ENCODE measurements at regions not wholly inside any gene's neighbourhood (a gene's known extent, or its start where the extent isn't known, plus 50 kb on each side); places are given as distances from the start of the nearest gene placed in this dataset.

DNA sequence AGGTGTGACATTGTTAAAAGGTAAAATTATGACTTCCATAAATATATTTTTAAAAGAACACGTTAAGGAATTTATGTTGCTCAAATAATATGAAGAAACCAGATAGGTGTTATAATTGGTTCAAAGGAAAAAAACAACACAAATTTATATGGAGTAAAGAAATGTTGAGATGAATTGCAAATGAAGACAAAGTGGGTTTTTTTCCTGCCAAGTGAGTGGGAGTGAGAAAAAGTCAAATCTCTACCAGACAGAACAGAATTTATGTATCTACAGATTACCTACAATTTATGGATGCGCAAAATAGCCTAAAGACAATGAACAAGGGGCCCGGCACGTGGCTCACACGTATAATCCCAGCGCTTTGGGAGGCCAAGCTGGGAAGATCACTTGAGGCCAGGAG is 159.7 kb upstream of the SLC1A4 start:
- Histone ChIP-seq H4K91ac (ENCODE audit: insufficient read length, low read depth, low read length) (no peak overlapping the region), H3K23ac (ENCODE audit: insufficient read length, low read depth, low read length) (no peak overlapping the region), H2AK5ac (ENCODE audit: insufficient read length, low read length) (no peak overlapping the region), H2BK20ac (ENCODE audit: low read depth, low read length, poor library complexity, severe bottlenecking) (no peak overlapping the region), H3K27ac (ENCODE audit: insufficient read length, low read depth, low read length) (no peak overlapping the region), H4K5ac (ENCODE audit: insufficient read length, low read depth, low read length) (no peak overlapping the region), H2BK5ac (ENCODE audit: insufficient read length, low read length) (no peak overlapping the region), H2BK120ac (ENCODE audit: low read depth, low read length, poor library complexity, severe bottlenecking) (no peak overlapping the region), H4K8ac (replicated peaks; ENCODE audit: insufficient read length, low read depth, low read length) (no peak overlapping the region), H3K4me2 (ENCODE audit: insufficient read depth, insufficient read length, low read length) (no peak overlapping the region), H3K23me2 (ENCODE audit: insufficient read length, low read depth, low read length, poor library complexity, severe bottlenecking) (no peaks in the 10 kb centered on the region), H3K27me3 (ENCODE audit: insufficient read depth, low read length) (no peaks in the 10 kb centered on the region), H3K79me2 (ENCODE audit: insufficient read depth, low read length) (no peaks in the 10 kb centered on the region), H3K18ac (ENCODE audit: insufficient read length, low read depth, low read length) (no peak overlapping the region), H3K9ac (ENCODE audit: extremely low read depth, insufficient read length, low read length) (no peak overlapping the region), H3K56ac (ENCODE audit: insufficient read length, low read depth, low read length) (no peak overlapping the region), H3K4ac (ENCODE audit: low read depth, low read length) (no peak overlapping the region), H3K14ac (ENCODE audit: insufficient read depth, low read length) (no peak overlapping the region), H3K79me1 (ENCODE audit: insufficient read depth, low read depth, low read length, poor library complexity, severe bottlenecking) (no peaks in the 10 kb centered on the region), H2BK15ac (ENCODE audit: low read depth, low read length) (no peak overlapping the region), H4K20me1 (ENCODE audit: control insufficient read depth, insufficient read depth, insufficient read length) (no peaks in the 10 kb centered on the region), H2AFZ (ENCODE audit: low read length) (no peak overlapping the region), H3K4me1 (ENCODE audit: insufficient read depth, low read length) (no peaks in the 10 kb centered on the region; the same call in 1 of the 2 replicates), H3T11ph (ENCODE audit: low read length) (no peak overlapping the region), H3K9me3 (ENCODE audit: control insufficient read depth, low read depth, low read length) (no peaks in the 10 kb centered on the region), H2BK12ac (ENCODE audit: insufficient read length, low read depth, low read length) (no peak overlapping the region)
- Mint-ChIP-seq H3K27ac (no peak overlapping the region), H3K4me1 (peaks cover 50 to 51% of the 10 kb centered on the region in 2 experiments), H3K36me3 (ENCODE audit: insufficient read depth in 1 of 3, low read depth in 3 of 3) (no peaks in the 10 kb centered on the region), H3K4me3 (no peak overlapping the region), H3K9me3 (no peaks in the 10 kb centered on the region), H3K27me3 (ENCODE audit: low read depth) (peaks cover 24% of the 10 kb centered on the region)
- no CpG with 5 or more reads among the region's 6 CpGs for WGBS (ENCODE audit: extremely low coverage, insufficient read length, low lambda C conversion rate)
- TF ChIP-seq CTCF (conservative IDR thresholded peaks at IDR 0.05) = no peak
- no peak for DNase-seq

All from H9 (cell line).